OCI-LY7 (cell line): ENCODE measurements at regions not wholly inside any gene's neighbourhood (a gene's known extent, or its start where the extent isn't known, plus 50 kb on each side); places are given as distances from the start of the nearest gene placed in this dataset.

ENCODE experiments used
- CTCF ChIP-seq: fragments of 200-600 bp; sonication (generic); conservative IDR thresholded peaks from 2 replicates; pipeline ENCODE4 v1.5.1; 2014; ENCODE audit warnings: mild to moderate bottlenecking, antibody characterized with exemption, low read length, moderate library complexity, mixed read lengths
- EZH2phosphoT487 ChIP-seq: fragments of 200-600 bp; sonication (generic); IDR thresholded peaks from 2 replicates; pipeline ENCODE4 v1.6.1; 2018; ENCODE audit warnings: low read depth, borderline replicate concordance, mild to moderate bottlenecking, mixed run types, antibody characterized with exemption, low read length, moderate library complexity, mixed read lengths

- TF ChIP-seq CTCF (peak; percentile 48), EZH2phosphoT487 (no peak)
Observed at GRCh38 chr2:31675485-31675901, 94.8 kb upstream of the SRD5A2 start.
